GM12878 (cell line): ENCODE measurements at regions not wholly inside any gene's neighbourhood (a gene's known extent, or its start where the extent isn't known, plus 50 kb on each side); places are given as distances from the start of the nearest gene placed in this dataset.

Source experiments
- ATAC-seq: fragments of 200-7000 bp; cut with Tn5 transposase; 3 replicates; pipeline ENCODE4 v1.9.1; 2020; ENCODE audit warnings: mild to moderate bottlenecking, moderate library complexity
- BruUV-seq: library from RNA; stranded (reverse); fragments of 400-500 nt; replicated peaks from 2 replicates; lab custom pipeline; 2021; lab: Mats Ljungman, UMichigan
- CTCF ChIA-PET: fragments of 300-600 bp; sonication (Branson Sonifier 250); formaldehyde crosslinking; extraction: SDS; loops from one replicate; lab custom pipeline; 2021; ENCODE audit warnings: inconsistent platforms; lab: Yijun Ruan, JAX
- POLR2A ChIA-PET: fragments of 350-600 bp; formaldehyde crosslinking; extraction: SDS; loops from one replicate; lab custom pipeline; 2021; ENCODE audit warnings: inconsistent platforms; lab: Charles Lee
- RAD21 ChIA-PET: fragments of 300-600 bp; sonication (Branson Sonifier 250); formaldehyde crosslinking; loops from one replicate; lab custom pipeline; 2023; ENCODE audit warnings: antibody characterized with exemption; ENCODE audit not compliant: unreplicated experiment; lab: Charles Lee
- SMC1A ChIA-PET: fragments of 300-600 bp; sonication (Branson Sonifier 250); formaldehyde crosslinking; loops from one replicate; lab custom pipeline; 2023; ENCODE audit not compliant: unreplicated experiment, uncharacterized antibody; lab: Charles Lee
- DNase-seq: peaks from one replicate; pipeline ENCODE4 v3.0.0-alpha.2; 2011; ENCODE audit warnings: low read depth, low spot score
- FAIRE-seq: peaks from 3 replicates; lab custom pipeline; 2011; peaks lifted over from hg19 to GRCh38; lab: Jason Lieb, UNC
- H2AFZ ChIP-seq: 2 replicates; pipeline ENCODE4 v1.6.0; 2011; ENCODE audit warnings: low read depth, low read length, control low read depth; ENCODE audit not compliant: control insufficient read depth
- H3K27ac ChIP-seq: 2 replicates; pipeline ENCODE4 v1.5.1; 2011; ENCODE audit warnings: control low read depth; ENCODE audit not compliant: control insufficient read depth, insufficient read depth
- H3K27me3 ChIP-seq, 2 experiments: replicated peaks in 1 of 2; 2 replicates each; pipeline versions ENCODE4 v1.6.0 to v1.6.1; 2011; ENCODE audit warnings: low read length in 1 of 2; ENCODE audit not compliant: control insufficient read depth in 2 of 2, insufficient read depth in 2 of 2
- H3K36me3 ChIP-seq, 2 experiments: 2 replicates each; pipeline ENCODE4 v1.5.1; 2011; ENCODE audit warnings: low read length in 1 of 2; ENCODE audit not compliant: control insufficient read depth in 2 of 2, insufficient read depth in 2 of 2
- H3K4me1 ChIP-seq: 2 replicates; pipeline ENCODE4 v1.6.1; 2011; ENCODE audit warnings: mild to moderate bottlenecking, low read length, moderate library complexity, mixed read lengths; ENCODE audit not compliant: control insufficient read depth, insufficient read depth
- H3K4me2 ChIP-seq: 2 replicates; pipeline ENCODE4 v1.6.0; 2011; ENCODE audit warnings: control low read depth; ENCODE audit not compliant: control insufficient read depth, insufficient read depth
- H3K4me3 ChIP-seq: fragments of 200-600 bp; sonication (generic); 2 replicates; pipeline ENCODE4 v1.5.1; 2016
- H3K79me2 ChIP-seq: 2 replicates; pipeline ENCODE4 v1.6.0; 2011; ENCODE audit warnings: low read length; ENCODE audit not compliant: control insufficient read depth, insufficient read depth
- H3K9ac ChIP-seq: 2 replicates; pipeline ENCODE4 v1.8.0; 2011; ENCODE audit warnings: low read length, control low read depth, mixed read lengths; ENCODE audit not compliant: control insufficient read depth, insufficient read depth
- H3K9me3 ChIP-seq: replicated peaks from 3 replicates; pipeline ENCODE4 v1.5.1; 2011; ENCODE audit warnings: mild to moderate bottlenecking, low read length; ENCODE audit not compliant: control insufficient read depth, insufficient read depth
- H4K20me1 ChIP-seq: 2 replicates; pipeline ENCODE4 v1.6.0; 2011; ENCODE audit not compliant: control insufficient read depth, insufficient read depth
- CREB1 ChIP-seq: IDR thresholded peaks from 2 replicates; pipeline ENCODE4 v1.6.1; 2012; ENCODE audit warnings: low read depth, mild to moderate bottlenecking, inconsistent platforms
- EED ChIP-seq: sonication (generic); IDR thresholded peaks from 2 replicates; pipeline ENCODE4 v1.6.1; 2016; ENCODE audit warnings: antibody characterized with exemption, low read depth
- ETV6 ChIP-seq, 2 experiments: fragments of 450-650 bp in 1 of 2; IDR thresholded peaks in 1 of 2; conservative IDR thresholded peaks in 1 of 2; 2 replicates each; pipeline ENCODE4 v1.6.1; 2014; ENCODE audit warnings: antibody characterized with exemption in 1 of 2, borderline replicate concordance in 1 of 2, low read depth in 1 of 2, mild to moderate bottlenecking in 1 of 2, moderate library complexity in 1 of 2
- HCFC1 ChIP-seq: fragments of 150-350 bp; IDR thresholded peaks from 2 replicates; pipeline ENCODE4 v1.6.1; 2014; ENCODE audit warnings: low read length
- JUND ChIP-seq: IDR thresholded peaks from 2 replicates; pipeline ENCODE4 v1.6.1; 2012; ENCODE audit warnings: low read depth, mild to moderate bottlenecking, low read length, improper control_type of control experiment, moderate library complexity
- MYC ChIP-seq: IDR thresholded peaks from 2 replicates; pipeline ENCODE4 v1.6.1; 2011; ENCODE audit warnings: mild to moderate bottlenecking, low read length, moderate library complexity, inconsistent platforms; ENCODE audit not compliant: insufficient read depth, insufficient replicate concordance, insufficient read length, severe bottlenecking
- POLR2AphosphoS5 ChIP-seq: IDR thresholded peaks from 2 replicates; pipeline ENCODE4 v1.6.1; 2011; ENCODE audit warnings: mild to moderate bottlenecking, low read length, inconsistent platforms
- RBBP5 ChIP-seq: fragments of 200-600 bp; sonication (generic); conservative IDR thresholded peaks from 2 replicates; pipeline ENCODE4 v1.6.1; 2016
- SIN3A ChIP-seq: IDR thresholded peaks from 2 replicates; pipeline ENCODE4 v1.6.1; 2012; ENCODE audit warnings: low read depth, low read length, improper control_type of control experiment
- SP1 ChIP-seq: IDR thresholded peaks from one replicate; pipeline ENCODE4 v1.6.1; 2011; ENCODE audit warnings: low read depth, low read length
- WGBS: methylation state at CpG from one replicate; pipeline ENCODE4 v1.1.6; 2016; ENCODE audit warnings: low lambda C conversion rate; ENCODE audit not compliant: insufficient replicate concordance, insufficient coverage; ENCODE audit errors: missing lambda C conversion rate; 5-methylcytosine and 5-hydroxymethylcytosine counted together
- in situ Hi-C: fragments of 300-500 bp; cut with MboI; formaldehyde crosslinking; loops from 9 replicates; pipeline ENCODE4 v1.14.3; 2018; ENCODE audit warnings: mixed read lengths
- intact Hi-C: fragments of 100-400 bp; cut with micrococcal nuclease; formaldehyde crosslinking; loops from one replicate; pipeline ENCODE4 v1.14.2; 2022; ENCODE audit not compliant: unreplicated experiment
- TF ChIP-seq, protein P1 (sequence below): fragments of 450-650 bp; formaldehyde crosslinking; IDR thresholded peaks from 2 replicates; pipeline ENCODE4 v1.4.0; 2020; ENCODE audit warnings: mild to moderate bottlenecking, moderate library complexity
- TF ChIP-seq, protein P2 (sequence below): fragments of 450-650 bp; IDR thresholded peaks from 2 replicates; pipeline ENCODE4 v1.6.1; 2016; ENCODE audit warnings: mild to moderate bottlenecking
- TF ChIP-seq, protein P3 (sequence below): fragments of 450-650 bp; IDR thresholded peaks from 2 replicates; pipeline ENCODE4 v1.6.1; 2017; ENCODE audit warnings: low read depth, mild to moderate bottlenecking, moderate library complexity

DNA sequence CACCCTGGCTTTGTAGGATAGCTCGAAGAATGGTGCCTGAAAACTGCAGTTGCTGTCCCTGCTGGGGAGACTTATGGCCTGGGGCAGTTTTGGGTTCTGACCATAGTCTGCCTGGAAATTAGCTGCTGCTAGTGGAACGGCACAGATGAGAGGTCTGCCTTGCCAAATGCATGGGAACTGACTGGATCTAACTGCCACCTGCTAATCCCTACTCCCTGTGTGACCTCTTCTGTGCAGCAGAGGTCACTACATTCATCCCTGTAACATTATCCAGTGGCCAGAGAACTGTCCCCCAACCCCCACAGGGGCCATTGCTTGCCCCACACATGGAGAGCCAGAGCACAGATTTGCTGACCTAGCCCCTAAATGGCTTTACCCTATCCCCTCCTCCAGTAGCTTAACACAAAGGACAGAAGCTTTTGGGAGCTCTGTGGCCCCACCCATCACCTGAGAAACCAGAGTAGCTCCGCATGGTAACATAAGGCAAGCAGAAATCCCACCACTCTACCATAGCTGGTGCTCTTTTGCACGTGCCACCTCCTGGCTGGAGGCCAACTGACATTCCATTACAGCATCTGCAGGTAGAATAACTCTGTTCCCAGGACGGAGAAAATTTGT, 840.0 kb downstream of the EPHA3 start:
- ChIA-PET RAD21 (interaction anchor here (0.9 to 3.5 kb wide), 4 partner anchors 60 to 144 kb away, joined by 3 to 25 read pairs (median 4); no protein-coding TSS in a partner anchor), SMC1A (interaction anchor here (0.7 to 2.7 kb wide), 8 partner anchors 19 to 565 kb away, joined by 3 to 22 read pairs (median 4); no protein-coding TSS in a partner anchor), CTCF (interaction anchor here (0.6 to 6.2 kb wide), 8 partner anchors 9 to 462 kb away, joined by 3 to 58 read pairs (median 4); no protein-coding TSS in a partner anchor)
- intact Hi-C loops, result loop anchor here (5.0 kb wide), 1 partner anchor 145 kb away; no protein-coding TSS in a partner anchor
- TF ChIP-seq RBBP5 (no peak), EED (no peak), SIN3A (no peak), JUND (no peak), ETV6 (conservative IDR thresholded peaks at IDR 0.05 in 1 of 2, IDR thresholded peaks at IDR 0.05 in 1 of 2; ENCODE audit: borderline replicate concordance in 1 of 2, low read depth in 1 of 2) (no peak), CREB1 (no peak), MYC (no peak), SP1 (no peak), POLR2AphosphoS5 (no peak), HCFC1 (no peak)
- TF ChIP-seq, protein P1, sequence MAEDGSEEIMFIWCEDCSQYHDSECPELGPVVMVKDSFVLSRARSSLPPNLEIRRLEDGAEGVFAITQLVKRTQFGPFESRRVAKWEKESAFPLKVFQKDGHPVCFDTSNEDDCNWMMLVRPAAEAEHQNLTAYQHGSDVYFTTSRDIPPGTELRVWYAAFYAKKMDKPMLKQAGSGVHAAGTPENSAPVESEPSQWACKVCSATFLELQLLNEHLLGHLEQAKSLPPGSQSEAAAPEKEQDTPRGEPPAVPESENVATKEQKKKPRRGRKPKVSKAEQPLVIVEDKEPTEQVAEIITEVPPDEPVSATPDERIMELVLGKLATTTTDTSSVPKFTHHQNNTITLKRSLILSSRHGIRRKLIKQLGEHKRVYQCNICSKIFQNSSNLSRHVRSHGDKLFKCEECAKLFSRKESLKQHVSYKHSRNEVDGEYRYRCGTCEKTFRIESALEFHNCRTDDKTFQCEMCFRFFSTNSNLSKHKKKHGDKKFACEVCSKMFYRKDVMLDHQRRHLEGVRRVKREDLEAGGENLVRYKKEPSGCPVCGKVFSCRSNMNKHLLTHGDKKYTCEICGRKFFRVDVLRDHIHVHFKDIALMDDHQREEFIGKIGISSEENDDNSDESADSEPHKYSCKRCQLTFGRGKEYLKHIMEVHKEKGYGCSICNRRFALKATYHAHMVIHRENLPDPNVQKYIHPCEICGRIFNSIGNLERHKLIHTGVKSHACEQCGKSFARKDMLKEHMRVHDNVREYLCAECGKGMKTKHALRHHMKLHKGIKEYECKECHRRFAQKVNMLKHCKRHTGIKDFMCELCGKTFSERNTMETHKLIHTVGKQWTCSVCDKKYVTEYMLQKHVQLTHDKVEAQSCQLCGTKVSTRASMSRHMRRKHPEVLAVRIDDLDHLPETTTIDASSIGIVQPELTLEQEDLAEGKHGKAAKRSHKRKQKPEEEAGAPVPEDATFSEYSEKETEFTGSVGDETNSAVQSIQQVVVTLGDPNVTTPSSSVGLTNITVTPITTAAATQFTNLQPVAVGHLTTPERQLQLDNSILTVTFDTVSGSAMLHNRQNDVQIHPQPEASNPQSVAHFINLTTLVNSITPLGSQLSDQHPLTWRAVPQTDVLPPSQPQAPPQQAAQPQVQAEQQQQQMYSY, result no peak
- TF ChIP-seq, protein P2, sequence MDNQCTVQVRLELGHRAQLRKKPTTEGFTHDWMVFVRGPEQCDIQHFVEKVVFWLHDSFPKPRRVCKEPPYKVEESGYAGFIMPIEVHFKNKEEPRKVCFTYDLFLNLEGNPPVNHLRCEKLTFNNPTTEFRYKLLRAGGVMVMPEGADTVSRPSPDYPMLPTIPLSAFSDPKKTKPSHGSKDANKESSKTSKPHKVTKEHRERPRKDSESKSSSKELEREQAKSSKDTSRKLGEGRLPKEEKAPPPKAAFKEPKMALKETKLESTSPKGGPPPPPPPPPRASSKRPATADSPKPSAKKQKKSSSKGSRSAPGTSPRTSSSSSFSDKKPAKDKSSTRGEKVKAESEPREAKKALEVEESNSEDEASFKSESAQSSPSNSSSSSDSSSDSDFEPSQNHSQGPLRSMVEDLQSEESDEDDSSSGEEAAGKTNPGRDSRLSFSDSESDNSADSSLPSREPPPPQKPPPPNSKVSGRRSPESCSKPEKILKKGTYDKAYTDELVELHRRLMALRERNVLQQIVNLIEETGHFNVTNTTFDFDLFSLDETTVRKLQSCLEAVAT, result no peak
- TF ChIP-seq, protein P3, sequence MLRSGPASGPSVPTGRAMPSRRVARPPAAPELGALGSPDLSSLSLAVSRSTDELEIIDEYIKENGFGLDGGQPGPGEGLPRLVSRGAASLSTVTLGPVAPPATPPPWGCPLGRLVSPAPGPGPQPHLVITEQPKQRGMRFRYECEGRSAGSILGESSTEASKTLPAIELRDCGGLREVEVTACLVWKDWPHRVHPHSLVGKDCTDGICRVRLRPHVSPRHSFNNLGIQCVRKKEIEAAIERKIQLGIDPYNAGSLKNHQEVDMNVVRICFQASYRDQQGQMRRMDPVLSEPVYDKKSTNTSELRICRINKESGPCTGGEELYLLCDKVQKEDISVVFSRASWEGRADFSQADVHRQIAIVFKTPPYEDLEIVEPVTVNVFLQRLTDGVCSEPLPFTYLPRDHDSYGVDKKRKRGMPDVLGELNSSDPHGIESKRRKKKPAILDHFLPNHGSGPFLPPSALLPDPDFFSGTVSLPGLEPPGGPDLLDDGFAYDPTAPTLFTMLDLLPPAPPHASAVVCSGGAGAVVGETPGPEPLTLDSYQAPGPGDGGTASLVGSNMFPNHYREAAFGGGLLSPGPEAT, result no peak
- TF ChIP-seq, all 136 proteins: peak for 0
- in situ Hi-C loops, result no loop called here
- H3K4me3 ChIP-seq, result no peak overlapping the region
- H3K27ac ChIP-seq, result no peak overlapping the region
- 9% methylated on average over 5 of the region's 5 CpGs for WGBS
- H3K9me3 ChIP-seq, result no peaks in the 10 kb centered on the region
- POLR2A ChIA-PET, result interaction anchor here (0.5 to 1.1 kb wide), 2 partner anchors 9 to 372 kb away, joined by 3 to 6 read pairs; no protein-coding TSS in a partner anchor
- H3K79me2 ChIP-seq, result no peaks in the 10 kb centered on the region
- no peak overlapping the region for H3K4me2 ChIP-seq
- H2AFZ ChIP-seq, result no peak overlapping the region
- no peaks in the 10 kb centered on the region for H4K20me1 ChIP-seq
- no peak overlapping the region for H3K9ac ChIP-seq
- no peaks in the 10 kb centered on the region for H3K36me3 ChIP-seq
- no peak for ATAC-seq
- no TSS peak for BruUV-seq
- no peak for FAIRE-seq
- no peaks in the 10 kb centered on the region for H3K27me3 ChIP-seq
- H3K4me1 ChIP-seq, result no peaks in the 10 kb centered on the region
- no peak for DNase-seq
